CD4-positive, CD25-positive, alpha-beta regulatory T cell (primary cell): ENCODE measurements at regions not wholly inside any gene's neighbourhood (a gene's known extent, or its start where the extent isn't known, plus 50 kb on each side); places are given as distances from the start of the nearest gene placed in this dataset.

Experiments
- ATAC-seq, 2 donors: fragments of 150-1000 bp; cut with Tn5 transposase; one replicate each; pipeline ENCODE4 v1.10.0; 2021; ENCODE audit warnings: low read depth in 2 of 2, moderate number of reproducible peaks in 2 of 2, moderate library complexity in 1 of 2
- DNase-seq, 3 donors: peaks; one replicate each; pipeline versions ENCODE4 v3.0.0 to v3.0.0-alpha.2; 2012 to 2022; ENCODE audit warnings: mixed read lengths in 1 of 3
- H3K27ac ChIP-seq: one replicate; pipeline ENCODE4 v1.7.0; 2013; ENCODE audit warnings: mild to moderate bottlenecking, low read length; ENCODE audit not compliant: insufficient read depth, poor library complexity, severe bottlenecking
- H3K27me3 ChIP-seq: one replicate; pipeline ENCODE4 v1.7.0; 2013; ENCODE audit warnings: low read length; ENCODE audit not compliant: control insufficient read depth, insufficient read depth
- H3K36me3 ChIP-seq: one replicate; pipeline ENCODE4 v1.7.0; 2013; ENCODE audit warnings: mild to moderate bottlenecking, low read length, moderate library complexity; ENCODE audit not compliant: control insufficient read depth, insufficient read depth
- H3K4me1 ChIP-seq: 2 replicates; pipeline ENCODE4 v1.7.0; 2013; ENCODE audit warnings: mild to moderate bottlenecking, low read length; ENCODE audit not compliant: insufficient read depth, control insufficient read depth, poor library complexity, severe bottlenecking
- H3K4me3 ChIP-seq: one replicate; pipeline ENCODE4 v1.7.0; 2013; ENCODE audit warnings: low read depth, mild to moderate bottlenecking, low read length, moderate library complexity
- H3K9me3 ChIP-seq, 2 experiments: 1 replicate in 1 of 2; 2 replicates in 1 of 2; pipeline ENCODE4 v1.7.0; 2013; ENCODE audit warnings: low read length in 2 of 2, mild to moderate bottlenecking in 1 of 2, moderate library complexity in 1 of 2; ENCODE audit not compliant: control insufficient read depth in 2 of 2
- H3K27ac Mint-ChIP-seq, 3 donors: one replicate each; pipeline ENCODE4 v1.8.0; 2020 to 2022; ENCODE audit warnings: mild to moderate bottlenecking in 3 of 3, mixed read lengths in 3 of 3, moderate library complexity in 2 of 3
- H3K27me3 Mint-ChIP-seq: one replicate; pipeline ENCODE4 v1.8.0; 2022; ENCODE audit warnings: mild to moderate bottlenecking, mixed read lengths
- H3K36me3 Mint-ChIP-seq: one replicate; pipeline ENCODE4 v1.8.0; 2020; ENCODE audit warnings: mixed read lengths
- H3K4me1 Mint-ChIP-seq, 4 donors: one replicate each; pipeline ENCODE4 v1.8.0; 2020 to 2022; ENCODE audit warnings: mixed read lengths in 4 of 4, mild to moderate bottlenecking in 1 of 4
- H3K4me3 Mint-ChIP-seq, 4 donors: one replicate each; pipeline ENCODE4 v1.8.0; 2020 to 2022; ENCODE audit warnings: mild to moderate bottlenecking in 4 of 4, mixed read lengths in 4 of 4, moderate library complexity in 3 of 4
- H3K9me3 Mint-ChIP-seq, 7 donors: one replicate each; pipeline ENCODE4 v1.8.0; 2020 to 2022; ENCODE audit warnings: mixed read lengths in 7 of 7, mild to moderate bottlenecking in 3 of 7, moderate library complexity in 2 of 7

- peak overlapping the region in 1 of 3 donors; percentile 64 for H3K27ac Mint-ChIP-seq
- no peaks in the 10 kb centered on the region for H3K4me1 Mint-ChIP-seq
Measured at GRCh38 chr1:209076688-209077087, 506.8 kb upstream of the CAMK1G start.

GRCh38 chr1:209080170-209080781 is 503.2 kb upstream of the CAMK1G start:
- Mint-ChIP-seq H3K27me3 (peaks cover 11% of the 10 kb centered on the region), H3K4me1 (no peaks in the 10 kb centered on the region), H3K4me3 (no peak overlapping the region), H3K27ac (no peak overlapping the region), H3K36me3 (no peaks in the 10 kb centered on the region), H3K9me3 (peaks cover 0 to 6% (median 0%) of the 10 kb centered on the region in 7 donors)
- no peak for DNase-seq
- no peaks in the 10 kb centered on the region for H3K36me3 ChIP-seq
- H3K4me3 ChIP-seq, result no peak overlapping the region
- H3K4me1 ChIP-seq, result no peaks in the 10 kb centered on the region
- no peaks in the 10 kb centered on the region for H3K27me3 ChIP-seq
- no peak overlapping the region for H3K27ac ChIP-seq
- ATAC-seq, result no peak
- no peaks in the 10 kb centered on the region for H3K9me3 ChIP-seq

More at GRCh38 chr1:209076688-209077087, 506.8 kb upstream of the CAMK1G start:
- Histone ChIP-seq H3K4me3 (no peak overlapping the region), H3K27me3 (no peaks in the 10 kb centered on the region), H3K27ac (no peak overlapping the region), H3K36me3 (no peaks in the 10 kb centered on the region), H3K9me3 (no peaks in the 10 kb centered on the region), H3K4me1 (no peaks in the 10 kb centered on the region)
- Mint-ChIP-seq H3K4me3 (no peak overlapping the region), H3K9me3 (peaks cover 0 to 4% (median 0%) of the 10 kb centered on the region in 7 donors), H3K36me3 (no peaks in the 10 kb centered on the region), H3K27me3 (peaks cover 6% of the 10 kb centered on the region)
- no peak for ATAC-seq
- DNase-seq, result no peak

- no peaks in the 10 kb centered on the region for H3K27me3 ChIP-seq
- H3K4me3 ChIP-seq, result no peak overlapping the region
- Mint-ChIP-seq H3K36me3 (no peaks in the 10 kb centered on the region), H3K4me1 (no peaks in the 10 kb centered on the region), H3K4me3 (no peak overlapping the region), H3K9me3 (peaks cover 0 to 7% (median 0%) of the 10 kb centered on the region in 7 donors), H3K27ac (no peak overlapping the region), H3K27me3 (peaks cover 6% of the 10 kb centered on the region)
- no peak overlapping the region for H3K27ac ChIP-seq
- H3K4me1 ChIP-seq, result no peaks in the 10 kb centered on the region
- no peak for ATAC-seq
- no peaks in the 10 kb centered on the region for H3K36me3 ChIP-seq
- H3K9me3 ChIP-seq, result no peaks in the 10 kb centered on the region
- no peak for DNase-seq
Measured at GRCh38 chr1:209086486-209087192, 496.9 kb upstream of the CAMK1G start.

- Histone ChIP-seq H3K4me3 (no peak overlapping the region), H3K27me3 (no peaks in the 10 kb centered on the region), H3K9me3 (no peaks in the 10 kb centered on the region), H3K4me1 (no peaks in the 10 kb centered on the region), H3K36me3 (no peaks in the 10 kb centered on the region), H3K27ac (no peak overlapping the region)
- Mint-ChIP-seq H3K27ac (no peak overlapping the region), H3K9me3 (peaks cover 0 to 3% (median 0%) of the 10 kb centered on the region in 7 donors), H3K4me3 (no peak overlapping the region), H3K4me1 (no peaks in the 10 kb centered on the region), H3K27me3 (peaks cover 5% of the 10 kb centered on the region), H3K36me3 (no peaks in the 10 kb centered on the region)
- DNase-seq, result no peak
- ATAC-seq, result no peak
Measured at GRCh38 chr1:209094384-209094783, 489.1 kb upstream of the CAMK1G start.

GRCh38 chr1:209095627-209096595 is 487.6 kb upstream of the CAMK1G start:
- no peaks in the 10 kb centered on the region for H3K4me1 Mint-ChIP-seq
- Histone ChIP-seq H3K27me3 (no peaks in the 10 kb centered on the region), H3K36me3 (no peaks in the 10 kb centered on the region), H3K4me1 (no peaks in the 10 kb centered on the region), H3K4me3 (no peak overlapping the region), H3K9me3 (no peaks in the 10 kb centered on the region), H3K27ac (no peak overlapping the region)
- DNase-seq (no peak), ATAC-seq (no peak)
- no peak overlapping the region for H3K4me3 Mint-ChIP-seq
- H3K27me3 Mint-ChIP-seq, result peaks cover 5% of the 10 kb centered on the region
- peaks cover 0 to 3% (median 0%) of the 10 kb centered on the region in 7 donors for H3K9me3 Mint-ChIP-seq
- no peaks in the 10 kb centered on the region for H3K36me3 Mint-ChIP-seq
- H3K27ac Mint-ChIP-seq, result no peak overlapping the region

GRCh38 chr1:209100460-209100859 is 483.1 kb upstream of the CAMK1G start:
- H3K36me3 Mint-ChIP-seq, result no peaks in the 10 kb centered on the region
- Histone ChIP-seq H3K36me3 (no peaks in the 10 kb centered on the region), H3K27ac (no peak overlapping the region), H3K4me1 (no peaks in the 10 kb centered on the region), H3K9me3 (no peaks in the 10 kb centered on the region), H3K4me3 (no peak overlapping the region), H3K27me3 (no peaks in the 10 kb centered on the region)
- H3K9me3 Mint-ChIP-seq, result peaks cover 0 to 11% (median 0%) of the 10 kb centered on the region in 7 donors
- ATAC-seq (no peak), DNase-seq (no peak)
- H3K4me1 Mint-ChIP-seq, result no peaks in the 10 kb centered on the region
- peaks cover 5% of the 10 kb centered on the region for H3K27me3 Mint-ChIP-seq
- no peak overlapping the region for H3K27ac Mint-ChIP-seq
- H3K4me3 Mint-ChIP-seq, result no peak overlapping the region

GRCh38 chr1:209101106-209101505 is 482.4 kb upstream of the CAMK1G start:
- Mint-ChIP-seq H3K27me3 (peaks cover 5% of the 10 kb centered on the region), H3K4me3 (no peak overlapping the region), H3K36me3 (no peaks in the 10 kb centered on the region), H3K27ac (no peak overlapping the region), H3K4me1 (no peaks in the 10 kb centered on the region), H3K9me3 (peaks cover 0 to 11% (median 0%) of the 10 kb centered on the region in 7 donors)
- Histone ChIP-seq H3K27me3 (no peaks in the 10 kb centered on the region), H3K9me3 (no peaks in the 10 kb centered on the region), H3K4me3 (no peak overlapping the region), H3K27ac (no peak overlapping the region), H3K4me1 (no peaks in the 10 kb centered on the region), H3K36me3 (no peaks in the 10 kb centered on the region)
- no peak for ATAC-seq
- DNase-seq, result no peak
